Activated T-helper 1 cell treated with anti-CD3 and anti-CD28 coated beads, Interleukin-12 subunit alpha, Interleukin-12 subunit beta, Interleukin-2, Interleukin-4 antibody, amounts not matched to agents 30 ng/mL and 10 ng/mL and 1 ng/mL, durations not matched to agents 14 hours and 24 hours and 36 hours (primary cell): ENCODE measurements at regions not wholly inside any gene's neighbourhood (a gene's known extent, or its start where the extent isn't known, plus 50 kb on each side); places are given as distances from the start of the nearest gene placed in this dataset.

Experiments
- DNase-seq: peaks from one replicate; pipeline ENCODE4 v3.0.0; 2021; ENCODE audit warnings: low spot score
- H3K27ac Mint-ChIP-seq: one replicate; pipeline ENCODE4 v1.8.0; 2021; ENCODE audit warnings: mild to moderate bottlenecking, mixed read lengths
- H3K27me3 Mint-ChIP-seq: one replicate; pipeline ENCODE4 v1.8.0; 2022; ENCODE audit warnings: mild to moderate bottlenecking, moderate library complexity, mixed read lengths; ENCODE audit not compliant: insufficient read depth
- H3K36me3 Mint-ChIP-seq: one replicate; pipeline ENCODE4 v1.8.0; 2021; ENCODE audit warnings: low read depth, mixed read lengths
- H3K4me1 Mint-ChIP-seq: one replicate; pipeline ENCODE4 v1.8.0; 2021; ENCODE audit warnings: low read depth, mixed read lengths
- H3K4me3 Mint-ChIP-seq: one replicate; pipeline ENCODE4 v1.8.0; 2021; ENCODE audit warnings: mild to moderate bottlenecking, moderate library complexity, mixed read lengths
- H3K9me3 Mint-ChIP-seq: one replicate; pipeline ENCODE4 v1.8.0; 2021; ENCODE audit warnings: mixed read lengths
- intact Hi-C: fragments of 100-400 bp; cut with micrococcal nuclease; formaldehyde crosslinking; loops from one replicate; pipeline ENCODE4 v1.15.1; 2024

GRCh38 chr4:148747721-148748268, 305.6 kb upstream of the NR3C2 start:
- intact Hi-C loops, result no loop called here
- Mint-ChIP-seq H3K36me3 (no peaks in the 10 kb centered on the region), H3K4me3 (no peak overlapping the region), H3K9me3 (no peaks in the 10 kb centered on the region), H3K4me1 (no peaks in the 10 kb centered on the region), H3K27me3 (no peaks in the 10 kb centered on the region), H3K27ac (no peak overlapping the region)
- no peak for DNase-seq

DNA sequence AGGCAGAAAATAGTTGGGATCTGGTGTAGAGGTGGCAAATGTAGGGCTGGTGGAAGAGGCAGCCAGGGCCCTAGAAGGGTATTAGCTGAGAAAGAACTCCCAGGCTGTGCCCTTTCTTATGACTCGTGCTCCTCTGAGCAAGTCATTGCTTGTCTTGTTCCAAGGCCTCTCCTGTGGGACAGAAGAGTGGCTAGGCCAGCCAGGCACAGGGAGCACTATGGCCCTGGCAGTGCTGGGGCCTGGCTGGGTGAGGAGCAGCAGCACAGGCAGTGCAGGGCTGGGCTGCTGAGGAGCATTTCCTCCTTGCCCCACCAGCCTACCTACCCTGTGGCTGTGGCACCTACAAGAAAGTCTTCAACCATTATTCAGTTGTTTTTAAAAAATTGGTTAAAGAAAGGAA, 298.5 kb upstream of the NR3C2 start:
- no peak for DNase-seq
- Mint-ChIP-seq H3K36me3 (no peaks in the 10 kb centered on the region), H3K4me3 (no peak overlapping the region), H3K4me1 (no peaks in the 10 kb centered on the region), H3K27me3 (no peaks in the 10 kb centered on the region), H3K27ac (no peak overlapping the region), H3K9me3 (peaks cover 4% of the 10 kb centered on the region)
- intact Hi-C loops, result no loop called here

DNA sequence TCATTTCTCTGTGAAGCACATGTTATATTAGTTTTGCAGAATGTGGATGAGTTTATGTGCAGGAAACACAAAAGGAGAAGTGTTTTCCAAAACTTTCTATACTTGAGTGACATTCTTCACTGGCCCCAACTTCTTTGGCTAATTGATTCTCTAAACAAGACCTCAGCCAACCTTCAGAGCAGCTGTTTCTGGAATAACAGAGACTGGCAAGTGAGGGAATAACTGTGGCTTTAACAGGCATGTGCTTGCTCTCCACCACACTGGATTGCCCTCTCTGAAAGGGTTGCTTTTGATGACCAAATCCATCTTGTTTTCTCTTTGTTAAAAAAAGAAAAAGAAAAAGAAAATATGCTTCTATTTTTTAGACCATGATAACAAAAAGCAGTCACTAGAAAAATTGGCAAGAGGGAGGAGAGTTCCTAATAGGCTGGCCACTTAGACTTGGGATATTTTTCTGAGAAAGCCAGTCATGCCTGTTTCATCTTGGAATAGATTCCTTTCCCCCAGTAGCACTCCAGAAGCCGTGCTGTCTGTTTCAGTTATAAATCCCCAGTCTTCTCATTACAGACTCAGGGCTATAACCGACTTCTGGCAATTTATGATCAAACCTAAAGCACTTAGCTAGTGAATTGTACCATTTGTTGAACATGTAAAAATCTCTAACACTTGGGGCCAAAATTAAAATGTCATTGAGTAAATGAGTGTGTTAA, 295.0 kb upstream of the NR3C2 start:
- Mint-ChIP-seq H3K9me3 (peaks cover 4% of the 10 kb centered on the region), H3K4me1 (no peaks in the 10 kb centered on the region), H3K27ac (no peak overlapping the region), H3K4me3 (no peak overlapping the region), H3K36me3 (no peaks in the 10 kb centered on the region), H3K27me3 (no peaks in the 10 kb centered on the region)
- intact Hi-C loops, result loop anchor here (5.0 kb wide), 1 partner anchor 795 kb away; no protein-coding TSS in a partner anchor
- DNase-seq, result no peak

- H3K4me3 Mint-ChIP-seq, result no peak overlapping the region
- no peak for DNase-seq
- H3K36me3 Mint-ChIP-seq, result no peaks in the 10 kb centered on the region
- no peak overlapping the region for H3K27ac Mint-ChIP-seq
- intact Hi-C loops, result loop anchor here (5.0 kb wide), 1 partner anchor 793 kb away; no protein-coding TSS in a partner anchor
- H3K9me3 Mint-ChIP-seq, result peaks cover 4% of the 10 kb centered on the region
- no peaks in the 10 kb centered on the region for H3K4me1 Mint-ChIP-seq
- no peaks in the 10 kb centered on the region for H3K27me3 Mint-ChIP-seq
These were observed 293.4 kb upstream of the NR3C2 start for GRCh38 chr4:148735432-148736155.

DNA sequence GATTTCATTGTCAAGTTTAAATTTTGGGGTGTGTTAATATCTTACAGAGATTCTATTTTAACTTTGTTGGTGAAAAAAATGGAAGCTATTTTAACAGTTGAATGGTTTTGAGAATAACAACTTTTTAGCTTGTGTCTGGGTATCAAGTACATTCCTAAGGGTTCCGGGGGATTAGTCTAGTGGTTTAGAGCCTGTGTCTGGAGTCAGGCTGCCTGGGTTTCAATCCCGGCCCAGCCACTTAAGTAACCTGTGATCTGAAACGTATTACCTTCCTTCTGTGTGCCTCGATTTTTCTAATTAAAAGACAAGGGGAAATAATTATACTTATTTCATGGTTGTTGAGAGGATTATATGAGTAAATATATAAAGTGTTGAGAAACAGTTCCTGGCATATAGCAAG, 288.6 kb upstream of the NR3C2 start:
- intact Hi-C loops, result no loop called here
- H3K4me3 Mint-ChIP-seq, result no peak overlapping the region
- no peaks in the 10 kb centered on the region for H3K36me3 Mint-ChIP-seq
- no peak overlapping the region for H3K27ac Mint-ChIP-seq
- DNase-seq, result no peak
- H3K9me3 Mint-ChIP-seq, result no peaks in the 10 kb centered on the region
- no peaks in the 10 kb centered on the region for H3K4me1 Mint-ChIP-seq
- no peaks in the 10 kb centered on the region for H3K27me3 Mint-ChIP-seq

DNA sequence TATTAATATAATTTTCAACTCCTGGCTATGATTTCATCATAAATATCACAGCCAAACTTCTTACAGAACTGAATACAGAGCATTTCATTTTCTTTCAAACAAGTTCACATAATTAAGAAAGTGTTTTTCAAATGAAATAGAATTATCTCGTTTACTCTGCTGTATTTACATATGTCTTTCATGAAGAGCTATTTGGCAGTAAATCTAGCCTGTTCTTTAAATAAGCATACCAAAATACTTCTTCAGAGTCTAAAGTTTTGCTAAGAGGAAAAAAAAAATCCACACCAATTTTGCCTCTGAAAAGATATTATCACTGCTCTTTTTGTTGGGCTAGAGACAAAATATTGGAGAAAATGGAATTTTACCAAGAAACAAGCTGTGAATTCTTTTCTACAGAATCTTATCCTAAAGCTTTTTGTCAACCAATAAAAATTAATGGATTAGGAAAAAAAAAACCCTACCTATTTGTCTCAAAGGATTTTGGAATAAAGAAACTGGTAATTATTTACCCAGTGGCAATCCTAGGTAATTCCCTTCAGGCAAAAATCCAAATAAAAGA, 287.9 kb upstream of the NR3C2 start:
- H3K36me3 Mint-ChIP-seq, result no peaks in the 10 kb centered on the region
- intact Hi-C loops, result no loop called here
- H3K4me1 Mint-ChIP-seq, result no peaks in the 10 kb centered on the region
- H3K27me3 Mint-ChIP-seq, result no peaks in the 10 kb centered on the region
- no peak overlapping the region for H3K4me3 Mint-ChIP-seq
- no peaks in the 10 kb centered on the region for H3K9me3 Mint-ChIP-seq
- H3K27ac Mint-ChIP-seq, result no peak overlapping the region
- DNase-seq, result no peak

- no peak for DNase-seq
- Mint-ChIP-seq H3K27me3 (no peaks in the 10 kb centered on the region), H3K4me3 (no peak overlapping the region), H3K36me3 (no peaks in the 10 kb centered on the region), H3K9me3 (no peaks in the 10 kb centered on the region), H3K4me1 (no peaks in the 10 kb centered on the region), H3K27ac (no peak overlapping the region)
- intact Hi-C loops, result no loop called here
These were observed 275.8 kb upstream of the NR3C2 start for GRCh38 chr4:148717988-148718387.

DNA sequence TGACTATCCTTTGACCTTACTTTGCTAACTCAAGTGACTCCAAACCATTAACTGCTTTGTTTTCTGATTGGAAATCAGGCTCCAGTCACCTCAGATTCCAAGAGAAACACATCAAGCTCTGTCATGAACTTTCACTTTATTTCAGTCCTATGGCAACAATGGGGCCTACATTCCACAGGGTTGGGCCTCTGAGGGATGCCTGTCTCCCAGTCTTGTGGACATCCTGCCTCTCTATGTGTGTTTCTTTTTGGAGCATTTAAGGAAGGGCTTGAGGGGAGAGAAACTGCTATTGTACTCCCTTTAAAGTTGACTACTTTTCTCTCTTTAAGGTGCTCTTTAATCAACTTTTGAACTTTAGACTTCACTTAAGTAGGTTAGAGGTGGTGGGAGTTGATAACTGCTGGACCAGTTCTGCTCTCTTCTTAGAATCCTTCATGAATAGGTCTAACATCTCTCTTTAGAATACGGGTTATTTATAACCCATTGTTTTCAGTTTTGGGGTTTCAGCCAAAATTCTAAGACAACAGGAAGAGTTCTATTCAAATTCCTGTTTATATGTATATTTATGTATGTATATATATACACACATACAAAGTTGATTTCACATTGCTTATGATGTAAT, 274.3 kb upstream of the NR3C2 start:
- H3K4me3 Mint-ChIP-seq, result no peak overlapping the region
- H3K4me1 Mint-ChIP-seq, result no peaks in the 10 kb centered on the region
- no peak for DNase-seq
- H3K9me3 Mint-ChIP-seq, result no peaks in the 10 kb centered on the region
- intact Hi-C loops, result no loop called here
- no peaks in the 10 kb centered on the region for H3K27me3 Mint-ChIP-seq
- H3K36me3 Mint-ChIP-seq, result no peaks in the 10 kb centered on the region
- H3K27ac Mint-ChIP-seq, result no peak overlapping the region

GRCh38 chr4:148704291-148704690, 262.1 kb upstream of the NR3C2 start:
- peaks cover 6% of the 10 kb centered on the region for H3K9me3 Mint-ChIP-seq
- no peak for DNase-seq
- H3K27ac Mint-ChIP-seq, result no peak overlapping the region
- no peak overlapping the region for H3K4me3 Mint-ChIP-seq
- no peaks in the 10 kb centered on the region for H3K36me3 Mint-ChIP-seq
- intact Hi-C loops, result no loop called here
- H3K27me3 Mint-ChIP-seq, result no peaks in the 10 kb centered on the region
- H3K4me1 Mint-ChIP-seq, result no peaks in the 10 kb centered on the region

GRCh38 chr4:148694702-148695101, 252.5 kb upstream of the NR3C2 start:
- Mint-ChIP-seq H3K4me3 (no peak overlapping the region), H3K27ac (no peak overlapping the region), H3K27me3 (no peaks in the 10 kb centered on the region), H3K36me3 (no peaks in the 10 kb centered on the region), H3K9me3 (no peaks in the 10 kb centered on the region), H3K4me1 (no peaks in the 10 kb centered on the region)
- intact Hi-C loops, result no loop called here
- no peak for DNase-seq

GRCh38 chr4:148693913-148694649, 251.9 kb upstream of the NR3C2 start:
- Mint-ChIP-seq H3K27ac (no peak overlapping the region), H3K4me1 (no peaks in the 10 kb centered on the region), H3K36me3 (no peaks in the 10 kb centered on the region), H3K4me3 (no peak overlapping the region), H3K9me3 (no peaks in the 10 kb centered on the region), H3K27me3 (no peaks in the 10 kb centered on the region)
- intact Hi-C loops, result no loop called here
- no peak for DNase-seq

DNA sequence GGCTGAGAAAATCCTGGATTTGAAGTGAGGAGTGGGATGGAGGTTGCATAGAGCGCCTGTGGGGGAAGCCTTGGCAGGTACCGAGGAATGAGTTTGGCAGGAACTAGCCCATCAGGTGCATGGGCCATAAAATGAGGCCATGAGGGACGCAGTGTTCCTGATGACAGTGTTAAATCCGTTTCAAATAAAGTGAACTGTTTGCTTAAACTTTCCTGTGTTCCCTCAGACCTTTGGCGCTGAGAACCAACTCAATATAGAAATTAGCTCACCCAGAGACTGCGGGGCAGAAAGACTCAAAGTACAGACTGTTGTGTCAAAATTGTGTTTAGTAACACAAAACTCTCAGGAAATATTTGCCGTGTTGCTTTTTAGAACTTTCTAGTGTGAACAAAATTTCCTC, 250.0 kb upstream of the NR3C2 start:
- DNase-seq, result no peak
- no peak overlapping the region for H3K4me3 Mint-ChIP-seq
- no peaks in the 10 kb centered on the region for H3K36me3 Mint-ChIP-seq
- H3K27ac Mint-ChIP-seq, result no peak overlapping the region
- H3K4me1 Mint-ChIP-seq, result no peaks in the 10 kb centered on the region
- intact Hi-C loops, result no loop called here
- H3K27me3 Mint-ChIP-seq, result no peaks in the 10 kb centered on the region
- H3K9me3 Mint-ChIP-seq, result no peaks in the 10 kb centered on the region
